RWPE1 (cell line): ENCODE measurements at regions not wholly inside any gene's neighbourhood (a gene's known extent, or its start where the extent isn't known, plus 50 kb on each side); places are given as distances from the start of the nearest gene placed in this dataset.

ENCODE experiments used
- CTCF ChIA-PET: fragments of 350-600 bp; sonication (Branson Sonifier 250); formaldehyde crosslinking; extraction: SDS; loops from one replicate; lab custom pipeline; 2021; lab: Yijun Ruan, JAX
- POLR2A ChIA-PET: fragments of 400-600 bp; formaldehyde crosslinking; extraction: SDS; loops from one replicate; lab custom pipeline; 2020; ENCODE audit warnings: antibody characterized with exemption; ENCODE audit not compliant: low non-redundant PET; lab: Yijun Ruan, JAX
- DNase-seq: peaks from one replicate; pipeline ENCODE4 v3.0.0; 2012; ENCODE audit warnings: low spot score
- H3K27ac ChIP-seq: fragments of 450-650 bp; 2 replicates; pipeline ENCODE4 v1.5.1; 2017
- TF ChIP-seq, protein P1 (sequence below): fragments of 450-650 bp; conservative IDR thresholded peaks from 2 replicates; pipeline ENCODE4 v1.5.1; 2017; ENCODE audit warnings: low read depth, mild to moderate bottlenecking

DNA sequence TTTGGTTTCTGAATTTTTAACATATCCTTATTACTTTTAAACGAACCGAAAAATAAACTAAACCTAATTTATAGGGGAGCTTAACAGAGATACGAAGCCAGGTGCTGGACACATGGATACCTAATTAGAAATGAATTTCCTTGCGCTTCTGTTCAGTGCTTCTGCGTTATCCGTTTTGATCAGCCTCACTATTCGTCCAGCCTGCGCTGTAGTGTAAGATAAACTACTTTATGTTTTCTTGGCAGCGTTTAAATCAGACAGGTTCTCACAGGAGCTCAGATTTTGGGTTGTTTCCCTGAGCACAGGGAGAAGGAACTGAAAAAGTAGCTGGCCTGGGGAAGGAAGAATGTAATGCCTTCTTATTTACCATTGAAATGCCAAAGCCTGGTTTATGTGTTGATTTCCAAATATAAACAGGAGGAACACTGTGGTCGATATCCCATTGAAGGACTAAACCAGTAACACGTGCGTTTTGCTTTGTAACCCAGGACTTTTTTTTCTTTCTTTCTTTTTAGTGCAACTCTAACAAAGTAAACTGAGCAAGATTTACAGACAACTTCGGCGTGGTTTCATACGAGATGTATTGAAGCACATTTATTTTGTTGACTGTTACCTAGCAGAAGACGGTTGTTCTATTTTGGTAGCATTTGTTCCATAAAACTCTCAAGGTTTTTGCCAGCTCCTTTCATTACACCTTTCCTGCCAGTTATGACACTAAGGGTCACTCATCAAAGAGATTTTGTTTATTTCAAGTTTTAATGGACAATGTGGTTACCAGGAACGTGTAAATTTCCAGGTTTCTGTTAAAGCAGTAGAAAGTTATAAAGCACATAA, 214.8 kb upstream of the HEY2 start:
- DNase-seq, result no peak
- no peak overlapping the region for H3K27ac ChIP-seq
- ChIA-PET CTCF (interaction anchor here (0.6 kb wide), 1 partner anchor 827 kb away, joined by 3 read pairs; no protein-coding TSS in a partner anchor), POLR2A (no interaction called here)
- TF ChIP-seq, protein P1, sequence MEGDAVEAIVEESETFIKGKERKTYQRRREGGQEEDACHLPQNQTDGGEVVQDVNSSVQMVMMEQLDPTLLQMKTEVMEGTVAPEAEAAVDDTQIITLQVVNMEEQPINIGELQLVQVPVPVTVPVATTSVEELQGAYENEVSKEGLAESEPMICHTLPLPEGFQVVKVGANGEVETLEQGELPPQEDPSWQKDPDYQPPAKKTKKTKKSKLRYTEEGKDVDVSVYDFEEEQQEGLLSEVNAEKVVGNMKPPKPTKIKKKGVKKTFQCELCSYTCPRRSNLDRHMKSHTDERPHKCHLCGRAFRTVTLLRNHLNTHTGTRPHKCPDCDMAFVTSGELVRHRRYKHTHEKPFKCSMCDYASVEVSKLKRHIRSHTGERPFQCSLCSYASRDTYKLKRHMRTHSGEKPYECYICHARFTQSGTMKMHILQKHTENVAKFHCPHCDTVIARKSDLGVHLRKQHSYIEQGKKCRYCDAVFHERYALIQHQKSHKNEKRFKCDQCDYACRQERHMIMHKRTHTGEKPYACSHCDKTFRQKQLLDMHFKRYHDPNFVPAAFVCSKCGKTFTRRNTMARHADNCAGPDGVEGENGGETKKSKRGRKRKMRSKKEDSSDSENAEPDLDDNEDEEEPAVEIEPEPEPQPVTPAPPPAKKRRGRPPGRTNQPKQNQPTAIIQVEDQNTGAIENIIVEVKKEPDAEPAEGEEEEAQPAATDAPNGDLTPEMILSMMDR, result no peak

DNA sequence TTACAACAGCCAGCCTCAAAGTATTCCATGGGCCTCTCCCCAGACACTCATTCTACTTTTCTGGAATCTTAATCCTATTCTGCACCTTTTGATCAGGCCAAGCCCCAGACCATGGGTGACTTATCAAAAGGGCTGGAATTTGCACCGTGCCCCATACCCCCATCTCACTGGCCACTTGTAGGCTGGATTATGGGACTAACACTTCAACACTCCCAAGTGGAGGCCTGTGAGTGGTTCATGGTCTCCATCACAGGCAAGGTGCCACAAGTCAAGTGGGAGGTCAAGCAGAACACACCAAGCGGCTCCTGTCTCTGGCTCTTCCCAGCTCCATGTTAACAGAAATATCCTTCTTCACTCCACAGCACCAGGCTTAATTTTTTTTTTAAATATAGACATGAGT, 212.3 kb upstream of the HEY2 start:
- no peak overlapping the region for H3K27ac ChIP-seq
- no peak for DNase-seq
- TF ChIP-seq, protein P1, result no peak
- ChIA-PET POLR2A (no interaction called here), CTCF (no interaction called here)

DNA sequence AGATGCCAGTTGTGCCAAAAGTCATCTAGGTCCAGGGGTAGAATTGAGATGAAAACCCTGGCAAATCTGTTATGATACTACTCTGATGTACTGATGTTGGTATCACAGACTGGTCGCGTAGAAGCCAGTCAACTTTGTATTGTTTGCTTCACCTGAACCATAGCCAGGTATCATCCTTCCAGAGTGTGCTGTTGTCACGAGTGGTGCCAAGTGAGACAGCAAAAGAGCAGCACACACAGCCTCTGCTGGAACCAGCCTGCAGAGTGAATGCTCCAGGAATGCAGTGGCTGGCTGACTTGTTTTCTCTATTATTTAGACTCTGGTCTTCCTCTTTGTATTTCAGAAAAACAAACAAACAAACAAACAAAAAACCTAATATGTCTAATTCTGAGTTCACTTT, 209.5 kb upstream of the HEY2 start:
- TF ChIP-seq, protein P1, result no peak
- DNase-seq, result no peak
- ChIA-PET CTCF (no interaction called here), POLR2A (no interaction called here)
- no peak overlapping the region for H3K27ac ChIP-seq

DNA sequence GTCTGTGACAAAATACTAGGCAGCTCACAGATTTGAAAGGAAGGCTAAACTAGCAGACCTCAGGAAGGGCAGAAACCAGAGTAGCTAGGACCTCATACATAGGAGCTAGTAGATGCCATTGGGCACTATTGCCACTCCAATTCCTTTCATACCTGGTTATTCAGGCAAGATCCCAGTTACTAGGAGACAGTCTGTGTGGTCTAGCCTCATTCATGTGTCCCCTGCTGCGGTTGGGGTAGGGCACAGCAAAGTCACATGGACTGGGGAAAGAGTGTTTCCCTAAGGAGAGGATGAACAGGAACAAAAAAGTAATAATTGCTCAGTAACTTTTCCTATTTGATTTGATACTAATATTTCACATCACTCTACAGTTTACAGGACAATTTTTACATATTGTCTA, 204.6 kb upstream of the HEY2 start:
- no peak for DNase-seq
- ChIA-PET CTCF (no interaction called here), POLR2A (no interaction called here)
- H3K27ac ChIP-seq, result no peak overlapping the region
- TF ChIP-seq, protein P1, result no peak

DNA sequence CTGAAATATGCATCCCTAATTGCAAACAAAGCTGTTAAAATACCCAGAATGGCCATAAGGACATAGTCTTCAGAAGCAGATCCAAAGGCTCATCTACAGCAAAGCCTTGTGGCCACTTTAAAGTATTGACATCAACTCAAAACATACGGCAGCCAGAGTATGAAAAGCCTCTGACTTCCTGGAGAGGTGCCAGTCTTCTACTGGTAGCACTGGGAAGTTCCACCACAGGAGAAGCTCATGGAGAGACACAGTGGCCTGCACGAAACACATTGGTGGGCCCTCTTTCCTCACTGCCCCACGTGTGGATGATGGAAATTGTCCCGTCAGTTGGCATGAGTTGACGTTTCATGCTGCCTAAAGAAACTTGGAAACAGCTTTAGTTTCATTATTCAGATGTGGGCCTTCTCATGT, 202.6 kb upstream of the HEY2 start:
- CTCF ChIA-PET, result no interaction called here
- POLR2A ChIA-PET, result no interaction called here
- no peak for DNase-seq
- H3K27ac ChIP-seq, result no peak overlapping the region
- TF ChIP-seq, protein P1, result no peak

DNA sequence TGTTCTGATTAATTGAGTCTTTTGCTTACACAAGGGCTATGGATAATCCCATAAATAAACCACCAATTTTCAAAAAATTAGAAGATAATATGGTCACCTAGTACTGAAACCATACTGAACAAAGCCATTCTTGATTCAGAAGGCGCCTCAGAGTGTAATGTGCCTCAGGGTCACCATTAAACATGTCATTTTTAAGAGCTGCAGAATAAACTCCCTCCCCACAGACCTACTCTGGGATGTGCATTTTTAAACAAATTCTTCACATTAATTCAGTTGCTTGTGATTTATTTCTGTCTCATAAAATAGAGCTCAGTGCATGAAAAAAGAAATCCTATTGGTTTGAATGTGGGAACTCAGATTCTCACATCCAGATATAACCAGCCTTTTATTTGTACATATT, 202.1 kb upstream of the HEY2 start:
- no peak for DNase-seq
- TF ChIP-seq, protein P1, result no peak
- POLR2A ChIA-PET, result no interaction called here
- no peak overlapping the region for H3K27ac ChIP-seq
- CTCF ChIA-PET, result no interaction called here
